ENCODE measurements at regions not wholly inside any gene's neighbourhood (a gene's known extent, or its start where the extent isn't known, plus 50 kb on each side); places are given as distances from the start of the nearest gene placed in this dataset.

DNA sequence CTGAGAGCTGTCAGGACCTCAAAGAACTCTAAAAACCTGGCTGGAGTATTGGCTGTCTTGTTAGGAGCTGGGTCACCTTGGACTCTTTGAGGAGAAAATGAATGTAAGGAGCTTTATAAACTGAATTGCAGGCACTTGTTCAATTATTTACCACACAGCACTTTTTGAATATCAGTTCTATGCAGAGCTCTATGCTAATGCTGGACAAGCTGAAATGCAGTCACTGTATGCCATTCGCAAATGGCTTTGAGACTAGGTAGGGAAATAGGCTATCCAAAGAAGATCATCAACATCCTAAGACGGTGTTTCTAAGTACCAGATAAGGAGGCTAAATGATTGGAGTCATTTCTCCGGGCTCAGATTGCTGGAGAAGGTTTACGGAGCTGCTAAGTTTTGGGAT is 333.5 kb downstream of the SIPA1L2 start:
- H3K79me2 ChIP-seq (ENCODE audit: control insufficient read depth, insufficient read depth, low read length) = no peaks in the 10 kb centered on the region
- no peaks in the 10 kb centered on the region for H3K9me3 ChIP-seq (replicated peaks; ENCODE audit: control insufficient read depth, insufficient read depth, low read length)
- dilution Hi-C loops (cut with MboI; ENCODE audit: extremely low pct_ligation_motif_present, low sequenced_read_pairs) (no loop called here), intact Hi-C loops (cut with micrococcal nuclease) (no loop called here)
- H3K27me3 ChIP-seq (ENCODE audit: control insufficient read depth in 2 of 2, insufficient read depth in 2 of 2, low read length in 2 of 2) = peaks cover 0 to 2% of the 10 kb centered on the region in 2 experiments
- no peaks in the 10 kb centered on the region for H3K36me3 ChIP-seq (ENCODE audit: control insufficient read depth in 2 of 2, extremely low read depth in 1 of 2, insufficient read depth in 2 of 2, low read length in 2 of 2)
- FAIRE-seq = no peak
- H3K9me1 ChIP-seq (replicated peaks; ENCODE audit: control insufficient read depth, extremely low read depth, insufficient read depth, low read length) = no peaks in the 10 kb centered on the region
- no peak overlapping the region for H3K4me2 ChIP-seq (ENCODE audit: insufficient read depth, low read length)
- no peaks in the 10 kb centered on the region for H4K20me1 ChIP-seq (replicated peaks; ENCODE audit: control insufficient read depth, extremely low read depth, insufficient read depth, low read length)
- H3K4me1 ChIP-seq (ENCODE audit: control insufficient read depth, extremely low read depth, insufficient read depth, low read length) = no peaks in the 10 kb centered on the region
- no peak for TF ChIP-seq MYC (IDR thresholded peaks at IDR 0.05; ENCODE audit: low read depth, low read length)
- no peak for TF ChIP-seq MAX (IDR thresholded peaks at IDR 0.05; ENCODE audit: insufficient read depth, insufficient read length)
- TF ChIP-seq, protein P1, sequence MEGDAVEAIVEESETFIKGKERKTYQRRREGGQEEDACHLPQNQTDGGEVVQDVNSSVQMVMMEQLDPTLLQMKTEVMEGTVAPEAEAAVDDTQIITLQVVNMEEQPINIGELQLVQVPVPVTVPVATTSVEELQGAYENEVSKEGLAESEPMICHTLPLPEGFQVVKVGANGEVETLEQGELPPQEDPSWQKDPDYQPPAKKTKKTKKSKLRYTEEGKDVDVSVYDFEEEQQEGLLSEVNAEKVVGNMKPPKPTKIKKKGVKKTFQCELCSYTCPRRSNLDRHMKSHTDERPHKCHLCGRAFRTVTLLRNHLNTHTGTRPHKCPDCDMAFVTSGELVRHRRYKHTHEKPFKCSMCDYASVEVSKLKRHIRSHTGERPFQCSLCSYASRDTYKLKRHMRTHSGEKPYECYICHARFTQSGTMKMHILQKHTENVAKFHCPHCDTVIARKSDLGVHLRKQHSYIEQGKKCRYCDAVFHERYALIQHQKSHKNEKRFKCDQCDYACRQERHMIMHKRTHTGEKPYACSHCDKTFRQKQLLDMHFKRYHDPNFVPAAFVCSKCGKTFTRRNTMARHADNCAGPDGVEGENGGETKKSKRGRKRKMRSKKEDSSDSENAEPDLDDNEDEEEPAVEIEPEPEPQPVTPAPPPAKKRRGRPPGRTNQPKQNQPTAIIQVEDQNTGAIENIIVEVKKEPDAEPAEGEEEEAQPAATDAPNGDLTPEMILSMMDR (IDR thresholded peaks at IDR 0.05; ENCODE audit: extremely low read depth in 1 of 2, insufficient read depth in 1 of 2, low read depth in 1 of 2, low read length in 2 of 2) = no peak
- no peak for TF ChIP-seq POLR2AphosphoS5 (IDR thresholded peaks at IDR 0.05; ENCODE audit: insufficient read depth, low read depth, low read length)
- TF ChIP-seq FOS (IDR thresholded peaks at IDR 0.05; ENCODE audit: borderline replicate concordance, insufficient read depth, low read length) = no peak
- no peak for TF ChIP-seq JUN (IDR thresholded peaks at IDR 0.05; ENCODE audit: borderline replicate concordance, insufficient read depth, insufficient read length, low read depth)
- no peak for TF ChIP-seq GATA2 (IDR thresholded peaks at IDR 0.05; ENCODE audit: insufficient read depth, insufficient read length, low read depth, low read length)
- TF ChIP-seq EZH2 (IDR thresholded peaks at IDR 0.05; ENCODE audit: borderline replicate concordance, low read depth, low read length, severe bottlenecking) = no peak
- TF ChIP-seq POLR2A (IDR thresholded peaks at IDR 0.05; ENCODE audit: low read depth, low read length) = no peak
- no peak overlapping the region for H3K9ac ChIP-seq (replicated peaks; ENCODE audit: extremely low read depth, insufficient read depth, low read length)
- H3K4me3 ChIP-seq (replicated peaks in 1 of 3; ENCODE audit: insufficient read depth in 1 of 3, low read depth in 1 of 3, low read length in 3 of 3) = no peak overlapping the region
- DNase-seq (ENCODE audit: low read depth, low spot score) = no peak
- ChIA-PET POLR2A (no interaction called here), CTCF (no interaction called here)
- no peak overlapping the region for H3K27ac ChIP-seq (ENCODE audit: insufficient read depth, low read depth, low read length)
- BruUV-seq (replicated peaks) = no TSS peak
- H2AFZ ChIP-seq (ENCODE audit: low read depth, low read length) = no peak overlapping the region

Data from endothelial cell of umbilical vein (primary cell).